Fibroblast of mammary gland (primary cell): ENCODE measurements at regions not wholly inside any gene's neighbourhood (a gene's known extent, or its start where the extent isn't known, plus 50 kb on each side); places are given as distances from the start of the nearest gene placed in this dataset.

Experiments used
- DNase-seq: peaks from one replicate; pipeline ENCODE4 v3.0.0-alpha.2; 2010; ENCODE audit warnings: low read depth
- H3K4me3 ChIP-seq: 2 replicates; pipeline ENCODE4 v1.5.1; 2011; ENCODE audit warnings: low read depth, mild to moderate bottlenecking, low read length, moderate library complexity; ENCODE audit not compliant: control insufficient read depth
- TF ChIP-seq, protein P1 (sequence below): conservative IDR thresholded peaks from 2 replicates; pipeline ENCODE4 v1.5.1; 2011; ENCODE audit warnings: low read depth, low read length, inconsistent platforms; ENCODE audit not compliant: control insufficient read depth, insufficient read depth

DNA sequence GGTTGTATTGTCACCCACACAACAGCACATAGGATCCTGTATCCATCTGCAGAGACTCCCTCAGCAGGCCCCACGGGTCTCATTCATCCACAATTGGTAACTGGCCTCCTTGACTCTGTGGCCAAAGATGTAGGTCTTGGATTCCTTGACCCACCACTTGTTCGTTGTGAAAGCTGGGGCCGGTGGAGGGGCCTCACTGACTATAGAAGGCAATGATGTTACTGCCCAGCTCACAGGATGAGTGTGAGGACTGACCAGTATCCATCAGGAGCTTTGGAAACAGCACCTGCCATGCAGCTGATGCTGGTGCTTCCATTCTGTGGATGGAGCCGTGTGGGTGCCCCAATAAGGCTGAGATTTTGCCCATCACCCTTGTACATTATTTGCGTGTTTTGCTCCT is 615.7 kb downstream of the BRD1 start:
- no peak overlapping the region for H3K4me3 ChIP-seq
- no peak for DNase-seq
- TF ChIP-seq, protein P1, sequence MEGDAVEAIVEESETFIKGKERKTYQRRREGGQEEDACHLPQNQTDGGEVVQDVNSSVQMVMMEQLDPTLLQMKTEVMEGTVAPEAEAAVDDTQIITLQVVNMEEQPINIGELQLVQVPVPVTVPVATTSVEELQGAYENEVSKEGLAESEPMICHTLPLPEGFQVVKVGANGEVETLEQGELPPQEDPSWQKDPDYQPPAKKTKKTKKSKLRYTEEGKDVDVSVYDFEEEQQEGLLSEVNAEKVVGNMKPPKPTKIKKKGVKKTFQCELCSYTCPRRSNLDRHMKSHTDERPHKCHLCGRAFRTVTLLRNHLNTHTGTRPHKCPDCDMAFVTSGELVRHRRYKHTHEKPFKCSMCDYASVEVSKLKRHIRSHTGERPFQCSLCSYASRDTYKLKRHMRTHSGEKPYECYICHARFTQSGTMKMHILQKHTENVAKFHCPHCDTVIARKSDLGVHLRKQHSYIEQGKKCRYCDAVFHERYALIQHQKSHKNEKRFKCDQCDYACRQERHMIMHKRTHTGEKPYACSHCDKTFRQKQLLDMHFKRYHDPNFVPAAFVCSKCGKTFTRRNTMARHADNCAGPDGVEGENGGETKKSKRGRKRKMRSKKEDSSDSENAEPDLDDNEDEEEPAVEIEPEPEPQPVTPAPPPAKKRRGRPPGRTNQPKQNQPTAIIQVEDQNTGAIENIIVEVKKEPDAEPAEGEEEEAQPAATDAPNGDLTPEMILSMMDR, result no peak

DNA sequence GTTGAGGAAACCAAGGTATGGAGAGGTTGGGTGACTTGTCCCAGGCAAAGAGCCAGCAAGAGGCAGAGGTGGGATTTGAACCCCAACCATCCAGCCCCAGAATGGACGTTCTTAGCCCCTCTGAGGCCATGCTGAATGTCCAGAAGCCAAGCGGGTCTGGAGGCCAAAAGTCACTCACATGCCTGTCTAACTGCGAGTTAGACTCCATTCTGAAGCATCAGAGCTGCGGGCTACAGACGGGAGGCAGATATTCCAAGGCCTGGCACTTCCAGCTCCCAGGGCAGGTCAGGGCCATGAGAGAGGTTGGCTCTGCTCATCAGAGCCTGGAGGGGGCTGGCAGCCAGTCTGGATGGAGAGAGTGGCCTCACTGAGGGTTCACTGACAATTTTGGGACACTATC is 616.5 kb downstream of the BRD1 start:
- H3K4me3 ChIP-seq, result no peak overlapping the region
- TF ChIP-seq, protein P1, result no peak
- no peak for DNase-seq

DNA sequence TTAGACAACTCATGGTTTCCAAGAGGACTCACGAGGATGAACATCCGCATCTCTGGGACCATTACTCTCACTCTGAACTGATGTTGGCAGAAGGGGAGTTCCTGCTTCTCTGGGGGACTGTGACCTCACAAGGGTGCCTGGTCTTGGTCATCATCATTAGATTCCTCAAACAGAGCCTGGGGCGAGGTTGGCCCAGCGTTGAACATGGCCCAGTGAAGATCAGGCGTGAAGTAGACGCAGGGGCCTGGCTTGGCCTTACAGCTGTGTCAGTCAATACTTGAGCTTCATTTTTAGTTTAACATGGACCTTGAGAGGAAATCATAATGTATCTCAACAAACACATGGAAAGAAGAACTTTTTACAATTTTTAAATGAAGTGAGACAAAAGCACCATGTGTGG is 617.1 kb downstream of the BRD1 start:
- TF ChIP-seq, protein P1, result no peak
- DNase-seq, result no peak
- H3K4me3 ChIP-seq, result no peak overlapping the region

DNA sequence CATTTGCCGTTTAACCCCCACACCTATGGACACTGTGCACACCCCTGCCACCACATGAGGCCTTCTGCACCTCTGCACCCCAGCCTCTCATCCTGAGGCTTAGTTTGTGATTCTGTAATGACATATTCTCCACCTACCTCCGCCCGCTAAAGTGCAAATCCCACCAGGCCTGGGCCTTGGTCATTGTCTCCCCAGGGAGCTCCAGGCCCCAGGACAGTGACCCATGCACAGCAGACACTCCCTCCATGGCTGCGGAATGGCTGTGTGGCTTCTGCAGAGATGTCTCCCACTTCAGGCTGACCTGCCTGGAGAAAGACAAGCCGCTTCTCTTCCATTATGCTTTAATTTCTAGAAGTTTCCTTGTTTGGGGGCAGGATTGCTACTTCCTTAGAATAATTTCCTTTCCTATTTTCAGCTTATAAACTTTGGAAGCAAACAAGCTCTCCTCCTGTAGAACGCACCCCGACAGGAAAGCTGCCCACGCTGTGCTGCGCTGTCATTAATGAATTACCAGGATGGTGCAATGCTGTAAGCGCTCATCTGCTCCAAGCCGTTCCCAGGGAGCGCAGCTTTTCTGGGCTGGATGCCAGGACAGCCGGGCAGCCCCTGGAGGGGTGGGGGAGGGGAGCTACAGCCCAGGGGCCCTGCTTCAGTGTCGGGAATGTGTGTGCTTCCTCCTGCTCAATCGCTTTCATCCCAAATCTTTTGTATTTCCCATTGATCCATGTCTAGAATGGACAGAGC is 618.0 kb downstream of the BRD1 start:
- no peak for DNase-seq
- H3K4me3 ChIP-seq, result no peak overlapping the region
- TF ChIP-seq, protein P1, result no peak

DNA sequence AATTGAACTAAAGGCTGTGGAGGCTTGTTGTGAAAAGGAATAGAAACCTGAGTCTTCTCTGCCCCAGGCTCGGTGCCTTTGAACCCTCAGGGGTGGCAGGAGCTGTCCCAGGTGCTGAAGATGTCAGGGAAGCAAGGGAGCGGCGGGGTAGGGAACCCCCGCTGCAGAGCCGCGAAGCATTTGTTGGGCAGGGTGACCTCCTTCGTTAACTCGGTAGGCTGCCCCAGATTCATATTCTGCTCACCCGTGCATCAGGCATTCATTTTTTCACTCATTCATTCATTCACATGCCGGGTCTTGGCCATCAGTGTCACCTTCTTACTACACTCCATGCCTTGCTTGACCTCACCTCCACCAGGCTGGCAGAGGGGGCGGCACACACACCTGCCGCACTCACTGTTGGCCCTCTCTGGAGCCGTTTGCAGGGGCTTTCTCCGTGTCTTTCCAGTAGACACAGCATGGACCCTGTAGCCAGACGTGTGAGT is 618.9 kb downstream of the BRD1 start:
- TF ChIP-seq, protein P1, result no peak
- no peak overlapping the region for H3K4me3 ChIP-seq
- no peak for DNase-seq

DNA sequence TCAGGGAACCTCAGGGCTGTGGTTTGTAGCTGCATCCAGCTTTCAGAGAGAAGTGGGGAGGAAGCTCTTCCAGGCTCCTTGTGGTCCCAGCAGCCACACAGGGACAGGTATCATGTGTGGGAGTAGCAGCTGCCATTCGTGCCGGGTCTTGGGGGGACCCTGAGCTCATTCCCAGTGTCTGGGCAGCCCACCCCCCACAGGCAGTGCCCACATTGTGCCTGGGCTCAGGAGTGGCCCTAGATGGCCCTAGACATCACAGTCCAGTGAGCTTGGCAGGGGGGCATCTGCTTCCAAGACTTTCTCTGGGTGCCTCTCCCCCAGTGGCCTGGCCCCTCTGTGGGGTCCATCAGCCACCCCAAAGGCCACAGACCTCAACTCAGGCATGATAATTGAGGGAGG is 619.7 kb downstream of the BRD1 start:
- TF ChIP-seq, protein P1, result no peak
- H3K4me3 ChIP-seq, result no peak overlapping the region
- DNase-seq, result no peak
